Hindlimb muscle (tissue), 1 donor: ENCODE measurements at regions not wholly inside any gene's neighbourhood (a gene's known extent, or its start where the extent isn't known, plus 50 kb on each side); places are given as distances from the start of the nearest gene placed in this dataset.
"Not testable (repeated sequence)": the region's sequence is repeated elsewhere in the genome, so short reads cannot be mapped to it uniquely, and the experiment has no call there.

Experiments
- DNase-seq: peaks from one replicate; pipeline ENCODE4 v3.0.0-alpha.2; 2013

DNA sequence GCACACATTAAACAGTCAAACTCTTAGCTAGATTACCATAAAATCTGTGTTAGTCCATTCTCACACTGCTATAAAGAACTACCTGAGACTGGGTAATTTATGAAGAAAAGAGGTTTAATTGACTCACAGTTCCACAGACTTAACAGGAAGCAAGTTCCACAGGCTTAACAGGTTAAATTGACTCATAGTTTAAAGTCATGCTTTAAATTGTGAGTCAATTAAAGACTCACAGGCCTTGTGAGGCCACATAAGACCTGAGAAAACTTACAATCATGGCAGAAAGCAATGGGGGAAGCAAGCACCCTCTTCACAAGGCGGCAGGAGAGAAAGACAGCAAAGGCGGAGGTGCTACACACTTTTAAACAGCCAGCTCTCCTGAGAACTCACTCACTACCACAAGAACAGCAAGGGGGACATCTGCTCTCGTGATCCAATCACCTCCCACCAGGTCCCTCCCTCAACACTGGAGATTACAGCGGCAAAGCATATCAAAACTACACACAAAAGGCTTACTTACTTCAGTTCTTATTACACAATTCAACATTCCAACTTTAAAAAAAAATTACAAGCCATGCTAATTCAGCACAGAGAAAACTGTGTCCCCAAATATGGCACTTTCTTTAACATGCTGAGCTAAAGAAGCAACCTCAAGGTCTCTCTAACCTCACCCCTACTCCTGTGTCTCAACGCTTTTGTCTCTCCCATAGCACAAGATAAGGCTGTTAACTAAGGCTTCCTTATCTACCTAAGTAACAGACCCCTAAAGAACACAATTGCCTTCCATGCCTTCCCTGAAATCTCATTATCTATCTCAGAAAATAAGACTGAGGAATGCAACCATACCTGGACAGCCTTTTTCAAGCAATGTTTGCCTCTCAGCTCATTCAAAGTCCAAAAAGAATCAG lies 805.1 kb downstream of the NR2F1-AS1 start:
- DNase-seq, result no peak

DNA sequence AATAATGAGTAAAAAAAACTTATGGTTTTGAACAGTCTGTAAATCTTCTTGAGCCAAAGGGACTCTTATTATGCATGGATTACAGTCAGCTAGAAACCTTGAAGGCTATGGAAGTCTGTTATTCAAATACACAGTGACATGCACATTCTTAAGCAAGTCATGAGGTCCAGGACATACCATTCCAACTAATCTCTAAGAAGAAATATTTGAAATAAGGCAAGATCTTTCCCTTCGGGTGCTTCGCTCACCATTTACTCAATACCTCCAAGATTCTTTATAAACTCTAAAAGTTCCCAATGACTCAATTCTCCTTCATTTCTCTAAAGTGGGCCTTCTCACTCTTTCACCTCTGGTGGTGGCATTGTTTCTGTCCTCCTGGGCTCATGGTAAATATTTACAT lies 811.0 kb downstream of the NR2F1-AS1 start:
- DNase-seq, result no peak

DNA sequence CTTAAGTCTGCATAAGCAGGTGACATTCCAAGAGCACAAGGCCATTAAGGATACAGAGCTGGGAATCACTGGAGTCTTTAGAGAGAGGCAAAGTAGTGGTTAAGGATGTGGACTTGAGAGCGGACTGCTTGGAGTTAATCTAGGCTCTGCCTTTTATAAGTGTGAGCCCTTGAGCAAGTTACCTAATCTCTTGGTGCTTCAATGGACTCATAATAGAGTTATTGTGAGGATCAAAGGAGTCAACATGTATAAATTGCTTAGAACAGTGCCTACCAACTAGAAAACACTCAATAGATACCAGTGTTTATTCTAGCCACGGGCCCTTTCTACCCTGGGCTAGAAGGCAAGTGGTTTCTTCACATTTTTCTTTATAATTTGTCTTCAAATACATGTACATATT lies 819.4 kb downstream of the NR2F1-AS1 start:
- DNase-seq, result no peak

DNA sequence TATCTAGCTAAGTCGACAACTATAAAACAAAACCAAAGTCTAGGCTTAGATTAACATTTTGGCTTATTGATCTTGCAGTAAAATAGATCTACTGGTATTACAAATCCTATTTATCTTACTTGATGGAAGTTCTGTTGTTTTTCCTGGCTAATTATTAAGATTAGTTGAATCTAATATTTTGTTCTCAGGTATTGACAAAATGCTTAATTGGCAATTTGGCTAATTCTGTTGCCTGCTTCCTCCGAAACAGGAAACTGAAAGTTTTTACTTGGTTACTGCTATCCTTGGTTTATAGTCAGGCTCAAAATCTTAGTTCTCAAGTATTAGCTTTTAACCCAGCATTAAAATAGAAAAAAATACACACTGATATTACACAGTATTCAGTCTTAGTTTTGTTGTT lies 820.5 kb downstream of the NR2F1-AS1 start:
- no peak for DNase-seq

DNA sequence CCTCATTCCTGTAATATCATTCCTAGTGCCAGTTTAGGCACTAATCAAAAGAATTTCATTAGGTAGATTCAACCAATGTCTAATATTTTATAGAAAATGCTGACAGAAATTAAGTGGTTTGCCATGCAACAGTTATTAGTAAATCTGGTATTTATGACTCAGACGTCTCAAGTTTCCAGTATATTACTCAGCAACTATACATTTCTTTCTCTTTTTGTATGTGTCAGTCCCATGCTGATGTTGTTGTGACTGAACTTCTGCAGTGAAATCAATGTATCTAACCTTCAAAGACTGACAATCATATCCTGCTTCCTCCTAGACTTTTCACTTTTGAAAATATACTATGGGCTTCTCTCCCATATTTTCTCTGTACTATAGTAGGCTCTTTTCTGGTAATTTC lies 822.5 kb downstream of the NR2F1-AS1 start:
- DNase-seq, result no peak

DNA sequence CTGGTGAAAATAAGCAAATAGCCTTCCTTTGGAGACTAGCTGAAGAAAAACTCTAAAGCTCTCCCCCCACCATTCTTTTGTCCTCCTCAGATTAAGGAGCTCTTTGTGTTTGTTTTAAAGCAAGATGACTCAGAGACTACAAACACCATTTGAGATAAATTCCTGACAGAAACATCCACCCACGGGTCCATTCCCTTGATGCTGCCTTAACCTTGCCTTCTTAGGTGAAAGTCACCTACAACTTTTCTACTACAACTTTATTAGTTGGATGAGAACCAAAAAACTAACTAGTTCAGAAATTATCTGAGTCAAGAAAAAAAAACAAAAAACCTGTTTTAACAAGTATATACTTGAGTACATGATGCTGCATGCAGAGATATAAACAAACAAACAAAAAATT lies 831.1 kb downstream of the NR2F1-AS1 start:
- DNase-seq, result no peak

DNA sequence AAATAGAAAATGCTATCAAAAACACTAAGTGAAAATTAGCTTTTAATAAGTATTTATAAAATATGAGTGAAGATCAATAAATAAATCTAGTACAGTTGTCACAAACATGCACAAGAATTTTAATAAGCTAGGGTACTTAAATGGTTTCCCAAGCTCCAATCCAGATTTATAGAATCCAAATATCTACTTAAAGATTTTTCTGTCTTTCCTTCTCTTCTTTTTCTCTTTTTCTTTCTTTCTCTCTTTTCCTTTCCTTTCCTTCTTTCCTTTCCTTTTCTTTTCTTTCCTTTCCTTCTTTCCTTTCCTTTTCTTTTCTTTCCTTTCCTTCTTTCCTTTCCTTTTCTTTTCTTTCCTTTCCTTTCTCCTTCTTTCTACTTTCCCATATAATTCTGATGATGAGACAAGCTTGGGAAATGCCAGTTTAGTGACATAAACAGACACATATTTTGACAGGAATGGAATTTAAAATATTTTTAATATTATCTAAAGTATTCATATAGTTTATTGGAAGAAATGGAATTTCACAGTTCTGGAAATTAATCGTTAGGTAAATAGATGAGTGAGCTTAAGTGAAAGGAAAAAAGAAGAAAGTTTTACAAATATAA lies 832.8 kb downstream of the NR2F1-AS1 start:
- DNase-seq, result no peak

DNA sequence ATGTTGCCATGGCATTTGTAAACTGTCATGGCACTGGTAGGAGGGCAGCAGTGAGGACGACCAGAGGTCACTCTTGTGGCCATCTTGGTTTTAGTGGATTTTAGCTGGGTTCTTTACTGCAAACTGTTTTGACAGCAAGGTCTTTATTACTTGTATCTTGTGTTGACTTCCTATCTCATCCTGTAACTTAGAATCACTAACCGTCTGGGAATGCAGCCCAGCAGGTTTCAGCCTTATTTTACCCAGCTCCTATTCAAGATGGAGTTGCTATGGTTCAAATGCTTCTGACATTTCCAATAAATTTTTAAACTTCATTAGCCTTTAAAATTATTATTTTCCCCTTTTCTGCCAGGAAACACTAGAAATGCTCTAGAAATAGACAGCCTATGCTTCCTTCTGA lies 839.1 kb downstream of the NR2F1-AS1 start:
- DNase-seq, result no peak

DNA sequence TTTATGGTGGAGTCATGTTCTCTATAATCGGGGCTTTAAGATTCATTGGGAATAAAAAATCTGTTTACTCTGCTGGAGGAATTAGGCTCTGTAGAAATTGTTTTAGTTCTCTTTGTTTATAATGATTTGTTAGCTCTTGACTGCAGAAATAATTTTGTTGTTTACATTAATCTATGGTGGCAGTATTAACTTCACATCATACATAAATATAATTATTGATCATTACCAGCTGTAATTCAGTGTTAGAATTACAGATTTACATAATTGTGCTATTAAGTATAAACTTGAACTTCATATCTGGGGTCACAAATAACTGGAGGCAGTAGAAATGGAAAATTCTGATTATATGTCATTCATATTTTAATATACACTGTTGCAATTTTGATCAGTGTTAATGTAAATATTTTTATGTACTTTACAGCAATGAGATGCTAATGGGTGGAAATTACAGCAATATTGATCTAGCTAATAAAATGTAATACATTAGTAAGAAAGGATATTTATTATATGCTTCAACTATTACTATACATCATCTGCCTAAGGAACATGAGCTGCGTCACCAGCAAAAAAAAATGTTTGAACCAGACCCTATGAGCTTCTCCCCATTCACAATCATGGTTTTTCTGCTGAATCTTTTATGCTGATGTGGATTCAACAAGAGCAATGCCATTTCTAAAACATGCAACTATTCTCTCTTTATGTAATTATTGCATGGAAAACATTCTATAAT lies 846.6 kb downstream of the NR2F1-AS1 start:
- no peak for DNase-seq

DNA sequence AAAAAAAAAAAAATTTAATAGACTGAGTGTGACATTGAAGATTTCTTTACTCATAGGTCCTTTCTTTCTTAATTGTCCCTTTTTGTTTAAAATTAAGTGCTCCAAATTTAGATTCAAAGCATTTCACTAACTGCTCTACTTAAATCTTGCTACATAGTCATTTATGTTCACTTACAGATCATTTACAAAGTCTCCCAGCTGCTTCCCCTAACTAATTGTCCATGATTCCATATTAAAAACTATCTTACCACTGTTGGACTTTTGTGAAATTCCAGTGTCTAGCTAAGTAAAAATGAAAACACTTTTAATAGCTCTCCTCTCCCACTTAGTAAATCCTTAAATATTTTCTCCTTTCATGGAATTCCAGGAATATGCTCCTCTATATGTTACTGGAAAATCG lies 850.5 kb downstream of the NR2F1-AS1 start:
- DNase-seq, result no peak

DNA sequence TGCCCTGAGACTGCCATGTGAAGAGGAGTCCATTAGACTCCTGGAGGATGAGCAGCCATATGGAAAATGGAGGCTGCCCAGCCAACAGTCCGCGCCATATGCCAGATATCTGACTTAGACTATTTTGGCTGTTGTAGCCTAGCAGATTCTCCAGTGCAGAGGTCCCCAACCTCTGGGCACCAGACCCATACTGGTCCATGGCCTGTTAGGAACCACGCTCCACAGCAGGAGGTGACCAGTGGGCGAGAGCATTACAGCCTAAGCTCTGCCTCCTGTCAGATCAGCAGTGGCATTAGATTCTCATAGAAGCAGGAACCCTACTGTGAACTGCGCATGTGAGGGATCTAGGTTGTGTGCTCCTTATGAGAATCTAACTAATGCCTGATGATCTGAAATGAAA lies 851.9 kb downstream of the NR2F1-AS1 start:
- no peak for DNase-seq

DNA sequence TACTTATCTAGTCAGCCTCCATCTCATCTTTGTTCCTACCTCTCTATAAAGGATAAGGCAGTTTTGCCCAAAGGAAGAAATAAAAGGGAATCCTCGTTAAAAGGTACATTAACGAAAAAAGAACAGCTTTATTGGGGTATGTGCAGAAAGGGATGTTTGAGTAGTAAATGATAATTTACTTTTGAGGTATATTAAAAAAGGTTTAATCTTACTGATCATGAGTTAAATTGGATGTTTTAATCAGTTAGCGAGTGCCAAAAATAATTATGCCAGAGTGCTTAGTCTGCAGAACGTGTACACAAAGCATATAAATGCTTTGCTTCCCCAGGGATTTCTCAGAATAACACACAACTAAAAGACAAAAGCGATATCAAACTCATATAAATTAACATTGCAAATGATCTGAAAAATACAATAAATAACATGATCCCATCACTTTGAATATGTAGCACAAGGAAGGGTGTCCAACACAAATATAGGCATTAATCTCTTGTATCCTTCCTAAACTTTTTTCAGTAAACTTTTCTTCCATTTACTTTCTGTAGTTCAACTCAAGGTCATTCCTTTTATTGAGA lies 865.0 kb downstream of the NR2F1-AS1 start:
- no peak for DNase-seq

DNA sequence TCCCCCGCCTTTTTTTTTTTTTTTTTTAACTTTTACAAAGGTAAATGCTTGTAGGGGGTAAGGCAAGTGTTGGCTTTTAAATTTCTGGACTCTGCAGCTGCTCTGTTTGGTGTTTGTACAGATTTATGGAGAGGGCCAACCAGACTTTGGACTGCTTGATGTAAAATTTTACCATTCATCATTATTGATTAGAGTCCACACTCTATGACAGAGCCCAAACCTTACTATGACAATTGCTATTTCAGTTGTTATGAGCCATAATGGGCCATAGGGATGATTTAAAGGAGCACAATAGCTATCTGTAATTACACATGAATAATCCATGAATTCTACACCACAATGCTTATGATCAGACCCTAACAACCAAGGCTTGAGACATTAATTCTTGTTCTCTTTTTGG lies 867.2 kb downstream of the NR2F1-AS1 start:
- DNase-seq, result no peak

DNA sequence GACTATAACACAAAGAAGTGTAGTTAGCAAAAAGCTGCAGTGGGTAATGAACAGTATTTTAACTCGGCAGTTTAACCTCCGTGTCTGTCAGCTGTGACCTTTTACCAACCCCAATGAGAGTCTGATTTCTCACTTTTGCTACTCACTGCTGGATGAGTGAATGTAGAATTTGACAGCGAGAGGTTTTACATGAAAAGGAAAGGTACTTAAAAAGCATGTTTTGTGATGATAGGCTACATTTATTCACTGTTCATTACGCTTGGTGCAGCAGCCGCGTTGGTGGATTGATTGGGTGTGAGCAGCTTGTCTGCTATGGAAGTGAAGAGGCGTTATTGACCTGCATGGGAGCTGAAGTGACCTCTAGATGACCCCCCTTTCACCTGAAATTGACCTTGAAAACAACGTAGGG lies 867.7 kb downstream of the NR2F1-AS1 start:
- no peak for DNase-seq

DNA sequence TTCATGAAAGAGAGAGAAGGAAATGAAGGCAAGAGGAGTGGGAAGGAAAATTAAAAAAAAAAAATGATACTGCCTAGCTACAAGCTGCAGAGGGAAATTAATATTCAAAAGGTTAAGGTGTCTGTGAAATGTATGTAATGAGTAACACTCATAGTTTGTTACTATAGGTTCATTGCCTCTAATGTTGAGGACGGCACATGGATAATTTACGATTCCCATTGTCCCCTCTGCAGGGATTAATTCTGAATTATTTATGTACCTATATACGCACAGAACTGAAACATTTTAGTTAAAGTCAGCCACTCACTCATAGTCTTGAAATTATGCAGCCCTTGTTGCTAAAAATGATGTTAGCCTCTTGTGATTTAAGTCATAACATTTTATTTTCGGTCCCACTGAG lies 869.1 kb downstream of the NR2F1-AS1 start:
- DNase-seq, result no peak

DNA sequence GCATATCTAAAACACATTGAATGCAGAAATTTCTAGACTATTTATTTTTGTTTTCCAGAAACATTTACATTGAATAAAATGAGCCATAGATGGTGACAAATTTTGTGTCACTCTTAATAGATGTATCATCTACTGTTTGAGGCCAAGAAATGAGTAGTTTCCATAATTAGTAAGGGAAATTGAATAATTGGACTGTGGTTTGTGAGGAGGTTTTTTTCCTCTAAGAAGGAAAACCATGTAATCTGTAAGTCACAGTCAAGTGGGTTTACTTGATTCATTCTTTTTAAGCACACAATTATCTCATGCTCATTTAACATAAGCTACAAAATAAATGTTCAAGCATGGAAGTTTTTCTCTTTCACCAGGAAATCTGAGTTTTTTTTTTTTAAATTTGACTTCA lies 876.4 kb downstream of the NR2F1-AS1 start:
- DNase-seq, result no peak

DNA sequence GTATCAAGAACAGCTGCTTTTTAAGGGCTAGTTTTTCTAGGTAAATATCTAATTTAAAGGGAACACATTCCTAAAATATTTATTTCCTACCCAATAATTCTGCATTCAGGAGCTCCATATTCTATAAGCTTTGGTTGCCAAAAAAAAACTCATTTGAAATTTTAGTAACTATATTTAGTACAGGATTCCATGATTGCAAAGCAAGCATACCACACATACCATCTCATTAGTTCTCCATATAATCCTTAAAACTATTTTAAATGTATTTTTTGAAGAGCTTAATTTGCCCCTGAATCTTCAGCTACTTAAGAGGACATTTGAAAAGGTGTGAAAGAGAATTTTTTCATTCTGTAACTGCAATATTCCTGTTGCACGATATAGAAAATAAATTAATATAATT lies 877.0 kb downstream of the NR2F1-AS1 start:
- DNase-seq, result no peak

DNA sequence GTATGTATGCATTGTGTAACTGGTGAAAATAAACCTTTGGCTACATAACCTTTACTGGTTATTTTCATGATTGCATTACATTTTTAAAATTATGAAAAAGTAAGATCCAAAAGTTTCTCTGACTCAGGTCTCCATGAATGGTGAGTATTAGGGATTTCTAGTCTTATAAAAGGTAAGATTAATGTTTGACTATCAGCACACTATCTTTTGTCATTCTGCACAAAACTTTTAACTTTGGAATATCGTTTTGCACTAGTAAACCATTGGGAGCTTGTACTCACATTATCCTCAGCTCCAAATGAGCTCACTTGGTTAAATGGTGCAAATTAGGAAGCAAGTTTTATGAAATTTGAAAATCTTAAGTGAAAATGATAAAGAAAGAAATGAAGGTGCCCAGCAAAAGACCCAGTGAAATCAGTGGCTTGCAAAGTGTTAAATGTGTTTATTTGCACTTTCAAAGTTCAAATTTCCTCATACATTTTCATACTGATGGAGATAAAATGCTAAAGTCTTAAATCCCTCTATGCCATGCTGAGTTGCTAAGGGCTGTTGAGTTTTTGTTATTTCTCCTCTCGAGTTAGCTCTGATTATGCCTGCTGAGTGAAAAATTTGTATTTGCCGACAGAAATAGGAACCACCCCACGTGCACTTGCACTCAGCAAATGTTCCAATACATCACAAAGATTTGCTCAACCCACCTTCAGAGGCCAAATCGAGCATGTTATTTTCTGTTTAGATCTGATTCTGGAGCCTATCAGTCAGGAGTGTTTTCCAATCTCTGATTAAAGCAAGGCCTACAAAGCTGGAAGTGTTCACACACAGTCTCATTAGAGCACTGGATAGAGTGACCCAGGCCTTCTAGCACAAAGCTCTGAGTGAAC lies 885.7 kb downstream of the NR2F1-AS1 start:
- DNase-seq, result no peak

DNA sequence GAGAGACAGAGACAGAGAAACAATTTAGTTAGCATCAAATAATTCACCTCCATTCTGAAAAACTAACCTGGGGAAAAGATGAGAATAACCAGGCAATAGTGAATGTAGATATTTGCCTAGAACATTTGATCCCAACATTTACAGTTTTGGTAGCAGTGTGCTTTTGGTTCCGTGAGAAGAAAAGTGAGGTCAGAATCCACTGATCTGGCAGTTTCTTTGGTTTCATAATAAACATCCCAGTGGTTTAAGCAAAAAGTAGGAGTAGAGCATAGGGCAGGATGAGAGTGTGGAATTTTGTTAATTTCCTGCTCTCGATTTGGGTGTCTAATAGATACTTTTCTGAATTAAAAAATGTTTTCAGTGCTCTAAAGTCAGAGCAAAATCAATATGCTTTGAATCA lies 887.0 kb downstream of the NR2F1-AS1 start:
- DNase-seq, result no peak

DNA sequence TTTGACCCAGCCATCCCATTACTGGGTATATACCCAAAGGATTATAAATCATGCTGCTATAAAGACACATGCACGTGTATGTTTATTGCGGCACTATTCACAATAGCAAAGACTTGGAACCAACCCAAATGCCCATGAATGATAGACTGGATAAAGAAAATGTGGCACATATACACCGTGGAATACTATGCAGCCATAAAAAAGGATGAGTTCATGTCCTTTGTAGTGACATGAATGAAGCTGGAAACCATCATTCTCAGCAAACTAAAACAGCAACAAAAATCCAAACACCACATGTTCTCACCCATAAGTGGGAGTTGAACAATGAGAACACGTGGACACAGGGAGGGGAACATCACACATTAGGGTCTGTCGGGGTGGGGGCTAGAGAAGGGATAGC lies 889.1 kb downstream of the NR2F1-AS1 start:
- not testable (repeated sequence) for DNase-seq

DNA sequence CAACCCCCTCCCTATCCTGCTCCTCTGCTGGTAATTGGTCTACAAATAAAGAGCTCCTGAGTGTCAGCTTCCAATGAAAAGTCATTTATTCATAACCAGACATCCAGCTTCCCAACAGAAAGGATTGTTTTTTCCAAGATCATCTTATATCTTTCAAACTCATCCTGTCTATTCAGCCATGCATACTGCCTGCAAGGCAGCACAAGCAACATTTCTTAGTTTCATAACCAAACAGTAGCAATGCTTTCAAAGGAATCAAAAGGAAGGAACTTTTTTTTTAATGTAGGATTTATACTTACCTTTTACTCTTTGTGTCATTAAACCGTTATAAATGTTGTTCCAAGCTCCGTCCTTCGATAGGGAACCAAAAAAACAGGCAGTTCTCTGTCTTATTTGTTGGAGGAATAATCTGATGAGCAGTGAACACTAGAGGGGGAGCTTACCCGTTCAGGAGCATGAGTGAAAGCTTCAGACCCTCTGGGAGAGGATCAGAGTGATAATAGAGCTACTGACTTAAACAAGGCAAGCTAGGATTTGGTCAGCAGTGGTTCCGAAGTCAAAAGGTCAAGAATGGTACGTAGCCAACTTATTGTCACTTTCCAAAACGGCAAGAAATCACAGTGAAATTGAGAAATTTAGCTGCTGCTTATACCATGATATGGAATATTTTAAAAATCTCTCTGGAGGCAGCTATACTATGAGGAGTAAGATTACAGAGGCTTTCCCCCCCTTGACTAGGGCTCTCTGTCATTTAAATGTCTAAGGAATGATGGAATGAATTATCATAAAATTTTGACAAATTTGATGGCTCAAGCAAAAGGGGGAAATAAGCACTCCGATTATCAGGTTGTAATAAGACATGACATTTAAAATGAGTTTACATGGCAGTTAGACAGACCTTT lies 892.9 kb downstream of the NR2F1-AS1 start:
- peak; percentile 29 for DNase-seq
